ENCODE measurements at regions not wholly inside any gene's neighbourhood (a gene's known extent, or its start where the extent isn't known, plus 50 kb on each side); places are given as distances from the start of the nearest gene placed in this dataset.
A peak's percentile ranks its signal among the peaks of the same experiment; 100 is the strongest.

- peak; percentile 52 to 68 (median 53) for TF ChIP-seq CTCF (IDR thresholded peaks at IDR 0.05)
- no peak for TF ChIP-seq POLR2A (IDR thresholded peaks at IDR 0.05)
These were observed 316.8 kb upstream of the KCNH7 start for GRCh38 chr2:163155279-163155883.
